Ovary (tissue), 7 donors: ENCODE measurements at regions not wholly inside any gene's neighbourhood (a gene's known extent, or its start where the extent isn't known, plus 50 kb on each side); places are given as distances from the start of the nearest gene placed in this dataset.
"Not testable (repeated sequence)": the region's sequence is repeated elsewhere in the genome, so short reads cannot be mapped to it uniquely, and the experiment has no call there.

Source experiments
- DNase-seq, 5 donors: peaks; one replicate each; pipeline ENCODE4 v3.0.0-alpha.2; 2019 to 2020
- H3K27ac ChIP-seq, 2 donors: fragments of 200-600 bp; one replicate each; pipeline versions ENCODE4 v1.5.1 to v1.8.0; 2019 to 2022
- H3K27me3 ChIP-seq: fragments of 200-600 bp; one replicate; pipeline ENCODE4 v1.8.0; 2022
- H3K36me3 ChIP-seq: fragments of 200-600 bp; sonication (generic); one replicate; pipeline ENCODE4 v1.5.1; 2019
- H3K4me1 ChIP-seq: one replicate; pipeline ENCODE4 v1.8.1; 2013; ENCODE audit warnings: mild to moderate bottlenecking, moderate library complexity; ENCODE audit not compliant: insufficient read depth
- H3K4me3 ChIP-seq: fragments of 200-600 bp; sonication (generic); one replicate; pipeline ENCODE4 v1.5.1; 2017
- H3K9me3 ChIP-seq, 2 donors: fragments of 200-600 bp in 1 of 2; sonication (generic) in 1 of 2; one replicate each; pipeline versions ENCODE4 v1.5.1 to v1.8.1; 2013 to 2019; ENCODE audit warnings: mild to moderate bottlenecking in 1 of 2, moderate library complexity in 1 of 2
- CTCF ChIP-seq, 3 donors: fragments of 450-650 bp in 2 of 3; fragments of 200-600 bp in 1 of 3; IDR thresholded peaks; one replicate each; pipeline versions ENCODE4 v1.5.1 to v1.8.0; 2016 to 2022; ENCODE audit warnings: antibody characterized with exemption in 3 of 3, mild to moderate bottlenecking in 1 of 3
- EP300 ChIP-seq: sonication (generic); formaldehyde crosslinking; IDR thresholded peaks from one replicate; pipeline ENCODE4 v1.6.1; 2017; ENCODE audit warnings: antibody characterized with exemption
- POLR2A ChIP-seq: fragments of 450-650 bp; IDR thresholded peaks from one replicate; pipeline ENCODE4 v1.6.1; 2017; ENCODE audit warnings: antibody characterized with exemption, mild to moderate bottlenecking, moderate library complexity
- WGBS, 3 donors: extraction: QIAGEN DNeasy Blood & Tissue Kit in 1 of 3; methylation state at CpG; one replicate each; pipeline versions ENCODE4 v1.1.5 to v1.1.7; 2013 to 2017; 5-methylcytosine and 5-hydroxymethylcytosine counted together
- intact Hi-C, 4 donors: fragments of 100-400 bp; cut with DNase I; formaldehyde crosslinking; loops; one replicate each; pipeline versions ENCODE4 v1.11.0 to v1.15.1; 2022 to 2023
- donor health status: DM: no; HTN: no; CAD: no; lungs with moderate emphysema.
- donor health status: DM: no; HTN: no; CAD: no.
- donor health status: Bipolar disorder and iron deficiency.
- donor health status: DM: no; HTN: no; CAD: no.
- donor health status: DM: yes; HTN: yes; CAD: no.

GRCh38 chr5:118326481-118327045 is 661.8 kb downstream of the DTWD2 start:
- TF ChIP-seq EP300: no peak
- no peak for TF ChIP-seq CTCF (IDR thresholded peaks at IDR 0.05)
- TF ChIP-seq POLR2A: no peak

GRCh38 chr5:118325931-118326330 is 662.4 kb downstream of the DTWD2 start:
- no peaks in the 10 kb centered on the region for H3K36me3 ChIP-seq
- no peak for DNase-seq
- intact Hi-C loops: no loop called here
- H3K27ac ChIP-seq: no peak overlapping the region
- H3K4me1 ChIP-seq: no peaks in the 10 kb centered on the region
- no peaks in the 10 kb centered on the region for H3K9me3 ChIP-seq
- H3K27me3 ChIP-seq: no peaks in the 10 kb centered on the region
- 22 to 36% (median 34%) methylated on average over 2 of the region's 2 CpGs for WGBS, 3 donors
- TF ChIP-seq CTCF (IDR thresholded peaks at IDR 0.05) (no peak), EP300 (no peak), POLR2A (no peak)
- H3K4me3 ChIP-seq: no peak overlapping the region

More at GRCh38 chr5:118326481-118327045, 661.8 kb downstream of the DTWD2 start:
- Histone ChIP-seq H3K4me1 (no peaks in the 10 kb centered on the region), H3K36me3 (no peaks in the 10 kb centered on the region), H3K9me3 (no peaks in the 10 kb centered on the region), H3K4me3 (no peak overlapping the region), H3K27me3 (no peaks in the 10 kb centered on the region), H3K27ac (no peak overlapping the region)
- WGBS, 3 donors: 40 to 63% (median 47%) methylated on average over 5 of the region's 5 CpGs
- intact Hi-C loops: no loop called here
- DNase-seq: no peak

- intact Hi-C loops, DNase-seq, H3K27ac ChIP-seq, H3K4me3 ChIP-seq, H3K9me3 ChIP-seq, H3K36me3 ChIP-seq, H3K27me3 ChIP-seq, H3K4me1 ChIP-seq: not testable (repeated sequence)
- WGBS, 3 donors: 93 to 95% (median 94%) methylated on average over 5 of the region's 5 CpGs
These were observed 664.6 kb downstream of the DTWD2 start for GRCh38 chr5:118323723-118324122.

GRCh38 chr5:118321081-118321480 is 667.3 kb downstream of the DTWD2 start:
- H3K4me3 ChIP-seq: no peak overlapping the region
- no peak for DNase-seq
- H3K9me3 ChIP-seq: no peaks in the 10 kb centered on the region
- H3K4me1 ChIP-seq: no peaks in the 10 kb centered on the region
- 70 to 81% (median 78%) methylated on average over 2 of the region's 2 CpGs for WGBS, 3 donors
- no peak overlapping the region for H3K27ac ChIP-seq
- intact Hi-C loops: no loop called here
- H3K27me3 ChIP-seq: no peaks in the 10 kb centered on the region
- no peaks in the 10 kb centered on the region for H3K36me3 ChIP-seq
- TF ChIP-seq POLR2A (no peak), CTCF (IDR thresholded peaks at IDR 0.05) (no peak), EP300 (no peak)

GRCh38 chr5:118320121-118320520 is 668.2 kb downstream of the DTWD2 start:
- WGBS, 3 donors: 94 to 97% (median 96%) methylated on average over 4 of the region's 4 CpGs
- no peaks in the 10 kb centered on the region for H3K9me3 ChIP-seq
- no peak for TF ChIP-seq EP300
- TF ChIP-seq POLR2A: no peak
- TF ChIP-seq CTCF (IDR thresholded peaks at IDR 0.05): no peak
- no peak overlapping the region for H3K27ac ChIP-seq
- H3K27me3 ChIP-seq: no peaks in the 10 kb centered on the region
- no peak for DNase-seq
- H3K4me1 ChIP-seq: no peaks in the 10 kb centered on the region
- H3K36me3 ChIP-seq: no peaks in the 10 kb centered on the region
- no peak overlapping the region for H3K4me3 ChIP-seq
- intact Hi-C loops: no loop called here
